ENCODE measurements at regions not wholly inside any gene's neighbourhood (a gene's known extent, or its start where the extent isn't known, plus 50 kb on each side); places are given as distances from the start of the nearest gene placed in this dataset.

DNA sequence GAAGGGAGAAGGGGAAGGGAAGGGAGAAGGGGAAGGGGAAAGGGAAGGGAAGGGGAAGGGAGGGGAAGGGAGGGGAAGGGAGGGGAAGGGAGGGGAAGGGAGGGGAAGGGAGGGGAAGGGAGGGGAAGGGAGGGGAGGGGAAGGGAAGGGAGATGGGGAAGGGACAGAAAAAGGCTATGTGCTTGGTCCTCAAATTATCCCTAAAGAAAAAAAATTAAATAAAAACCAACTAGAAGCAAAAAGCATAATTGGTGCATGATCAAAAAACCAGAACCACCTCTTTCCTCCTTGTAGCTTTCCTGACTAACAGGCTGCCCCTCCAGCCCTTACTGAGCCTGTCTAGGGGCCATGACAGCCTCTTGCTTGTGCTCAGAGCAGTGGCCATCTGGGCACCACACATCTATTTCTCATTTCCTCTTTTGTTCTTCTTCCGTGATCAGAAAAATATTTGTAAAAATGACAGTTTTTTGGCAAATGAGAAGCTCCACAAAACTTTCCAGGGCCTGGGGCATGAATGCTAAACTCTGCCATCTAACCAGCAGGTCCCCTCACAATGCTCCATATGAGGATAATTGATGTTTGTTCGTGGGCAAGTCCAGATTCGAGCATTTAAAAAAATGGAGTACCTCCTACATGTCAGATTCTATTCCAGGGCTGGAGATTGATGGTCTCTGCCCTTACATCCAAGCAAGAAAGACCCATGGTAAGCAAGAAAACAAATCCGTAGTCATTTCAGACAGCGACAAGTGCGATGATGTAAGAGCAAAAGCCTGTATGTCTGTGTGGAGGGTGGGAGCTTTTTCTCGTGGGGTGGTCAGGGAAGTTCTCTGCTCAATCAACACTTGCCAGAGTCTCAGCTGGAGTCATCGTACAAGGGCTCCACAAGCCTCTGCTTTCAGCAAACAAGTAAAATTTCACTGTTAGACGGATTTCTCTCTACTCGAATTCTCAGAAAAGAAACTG, 320.9 kb downstream of the WDR11 start:
- Mint-ChIP-seq H3K9me3 (no peaks in the 10 kb centered on the region), H3K4me3 (no peak overlapping the region), H3K4me1 (peaks cover 7% of the 10 kb centered on the region), H3K27ac (peak overlapping the region in 1 of 3 experiments; percentile 53), H3K27me3 (ENCODE audit: low read depth) (peaks cover 8% of the 10 kb centered on the region), H3K36me3 (ENCODE audit: low read depth) (no peaks in the 10 kb centered on the region)
- TF ChIP-seq, protein P1, sequence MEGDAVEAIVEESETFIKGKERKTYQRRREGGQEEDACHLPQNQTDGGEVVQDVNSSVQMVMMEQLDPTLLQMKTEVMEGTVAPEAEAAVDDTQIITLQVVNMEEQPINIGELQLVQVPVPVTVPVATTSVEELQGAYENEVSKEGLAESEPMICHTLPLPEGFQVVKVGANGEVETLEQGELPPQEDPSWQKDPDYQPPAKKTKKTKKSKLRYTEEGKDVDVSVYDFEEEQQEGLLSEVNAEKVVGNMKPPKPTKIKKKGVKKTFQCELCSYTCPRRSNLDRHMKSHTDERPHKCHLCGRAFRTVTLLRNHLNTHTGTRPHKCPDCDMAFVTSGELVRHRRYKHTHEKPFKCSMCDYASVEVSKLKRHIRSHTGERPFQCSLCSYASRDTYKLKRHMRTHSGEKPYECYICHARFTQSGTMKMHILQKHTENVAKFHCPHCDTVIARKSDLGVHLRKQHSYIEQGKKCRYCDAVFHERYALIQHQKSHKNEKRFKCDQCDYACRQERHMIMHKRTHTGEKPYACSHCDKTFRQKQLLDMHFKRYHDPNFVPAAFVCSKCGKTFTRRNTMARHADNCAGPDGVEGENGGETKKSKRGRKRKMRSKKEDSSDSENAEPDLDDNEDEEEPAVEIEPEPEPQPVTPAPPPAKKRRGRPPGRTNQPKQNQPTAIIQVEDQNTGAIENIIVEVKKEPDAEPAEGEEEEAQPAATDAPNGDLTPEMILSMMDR (IDR thresholded peaks at IDR 0.05; ENCODE audit: unreplicated experiment in 3 of 3), result no peak

DNA sequence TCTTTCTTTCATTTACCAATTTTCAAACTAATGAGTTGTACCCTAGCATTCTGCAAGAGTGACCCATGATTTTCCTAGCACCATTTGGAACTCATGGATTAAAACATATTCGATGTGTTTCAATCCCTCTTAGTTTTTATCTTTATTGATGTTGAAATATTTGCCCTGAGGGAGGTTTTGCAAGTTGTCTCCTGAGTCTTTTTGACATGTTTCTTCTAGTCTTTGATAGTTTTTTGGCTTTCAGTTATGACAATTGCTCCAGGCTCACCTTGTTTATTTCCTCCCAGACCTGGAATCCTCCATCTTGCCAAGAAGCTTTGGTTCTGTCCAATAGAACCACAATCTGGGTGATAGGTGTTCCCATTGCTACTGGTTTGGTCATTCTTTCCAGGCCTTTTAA, 327.8 kb downstream of the WDR11 start:
- Mint-ChIP-seq H3K4me3 (no peak overlapping the region), H3K27ac (no peak overlapping the region), H3K4me1 (peaks cover under 1% of the 10 kb centered on the region), H3K36me3 (ENCODE audit: low read depth) (no peaks in the 10 kb centered on the region), H3K27me3 (ENCODE audit: low read depth) (peaks cover 3% of the 10 kb centered on the region), H3K9me3 (no peaks in the 10 kb centered on the region)
- TF ChIP-seq, protein P1 (IDR thresholded peaks at IDR 0.05; ENCODE audit: unreplicated experiment in 3 of 3), result no peak

DNA sequence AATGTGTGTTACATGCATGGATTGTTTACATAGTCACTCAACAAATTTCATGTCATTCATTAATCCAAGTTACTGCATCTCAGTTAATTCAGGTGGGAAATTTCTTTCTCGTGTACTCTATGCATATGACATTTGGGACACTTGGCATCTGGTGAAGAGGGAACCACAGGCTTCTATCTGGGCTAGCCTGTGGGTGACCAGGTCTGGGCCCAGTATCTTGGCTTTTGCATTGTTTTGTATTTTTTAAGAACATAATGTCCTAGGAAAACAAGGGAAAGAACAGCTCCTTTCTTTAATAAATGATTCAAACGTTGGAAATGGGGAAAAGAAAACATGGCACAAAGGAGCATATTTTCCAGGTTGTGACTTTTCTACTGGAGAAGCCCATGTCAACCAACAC, 331.1 kb downstream of the WDR11 start:
- Mint-ChIP-seq H3K4me3 (no peak overlapping the region), H3K27ac (no peak overlapping the region), H3K36me3 (ENCODE audit: low read depth) (no peaks in the 10 kb centered on the region), H3K4me1 (peaks cover 21% of the 10 kb centered on the region), H3K9me3 (no peaks in the 10 kb centered on the region), H3K27me3 (ENCODE audit: low read depth) (peaks cover 7% of the 10 kb centered on the region)
- TF ChIP-seq, protein P1 (IDR thresholded peaks at IDR 0.05; ENCODE audit: unreplicated experiment in 3 of 3), result no peak

DNA sequence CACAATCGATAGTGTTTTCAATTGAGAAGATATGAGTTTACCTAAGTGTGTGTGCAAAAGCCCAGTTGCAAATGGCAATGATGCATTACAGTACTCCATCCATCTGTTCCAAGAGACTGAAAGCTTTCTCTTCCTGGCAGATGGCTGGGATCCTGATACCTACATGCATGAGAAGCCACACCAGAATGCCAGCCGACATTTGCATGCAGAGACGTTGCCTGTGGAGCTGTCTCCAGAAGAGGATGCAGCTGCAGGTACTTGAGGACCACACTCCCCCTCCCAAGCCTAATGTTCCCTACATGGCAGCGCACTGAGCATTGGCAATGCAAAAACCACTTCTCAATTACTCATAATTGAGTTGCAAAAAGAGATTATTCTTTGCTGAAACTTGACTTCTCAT, 332.1 kb downstream of the WDR11 start:
- no peaks in the 10 kb centered on the region for H3K36me3 Mint-ChIP-seq (ENCODE audit: low read depth)
- H3K4me3 Mint-ChIP-seq, result no peak overlapping the region
- no peak overlapping the region for H3K27ac Mint-ChIP-seq
- peaks cover 7% of the 10 kb centered on the region for H3K27me3 Mint-ChIP-seq (ENCODE audit: low read depth)
- TF ChIP-seq, protein P1 (IDR thresholded peaks at IDR 0.05; ENCODE audit: unreplicated experiment in 3 of 3), result no peak
- no peaks in the 10 kb centered on the region for H3K9me3 Mint-ChIP-seq
- H3K4me1 Mint-ChIP-seq, result peaks cover 28% of the 10 kb centered on the region

DNA sequence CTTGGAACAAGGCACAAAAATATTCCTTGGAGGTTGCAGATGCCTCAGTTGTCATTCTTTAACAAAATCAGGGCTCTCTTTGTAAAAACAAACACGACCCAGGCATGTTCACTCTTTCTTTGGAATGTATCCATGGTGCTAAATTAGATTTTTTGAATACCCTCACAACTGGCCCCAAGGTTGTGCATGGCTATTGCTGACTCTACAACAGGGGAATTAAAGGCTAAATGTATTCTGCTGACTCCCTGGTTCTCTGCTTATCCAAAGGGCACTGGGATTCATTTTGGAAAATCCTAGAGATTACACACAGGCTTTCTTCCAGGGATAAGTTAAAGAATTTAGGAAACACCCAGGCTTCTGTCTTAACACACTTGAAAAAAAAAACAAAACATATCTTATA, 332.5 kb downstream of the WDR11 start:
- TF ChIP-seq, protein P1 (IDR thresholded peaks at IDR 0.05; ENCODE audit: unreplicated experiment in 3 of 3), result no peak
- Mint-ChIP-seq H3K27ac (no peak overlapping the region), H3K36me3 (ENCODE audit: low read depth) (no peaks in the 10 kb centered on the region), H3K9me3 (no peaks in the 10 kb centered on the region), H3K27me3 (ENCODE audit: low read depth) (peaks cover 4% of the 10 kb centered on the region), H3K4me1 (peaks cover 33% of the 10 kb centered on the region), H3K4me3 (no peak overlapping the region)

Data from nephron (organoid).